K562 (cell line): ENCODE measurements at regions not wholly inside any gene's neighbourhood (a gene's known extent, or its start where the extent isn't known, plus 50 kb on each side); places are given as distances from the start of the nearest gene placed in this dataset.

Source experiments
- CUX1 ChIP-seq: fragments of 200-800 bp; sonication (Bioruptor generic); IDR thresholded peaks from 2 replicates; pipeline ENCODE4 v1.6.1; 2016; ENCODE audit warnings: missing genetic modification characterization, missing compliant biosample characterization
- HEY1 ChIP-seq: fragments of 250-450 bp; sonication (Bioruptor Pico); IDR thresholded peaks from 2 replicates; pipeline ENCODE4 v1.5.0; 2020; ENCODE audit warnings: mild to moderate bottlenecking, moderate library complexity, borderline replicate concordance
- MLX ChIP-seq, 2 experiments: fragments of 450-650 bp in 1 of 2; sonication (generic) in 1 of 2; formaldehyde crosslinking; conservative IDR thresholded peaks; 2 replicates each; pipeline versions ENCODE4 v1.4.0 to v1.8.1; 2020 to 2022; ENCODE audit warnings: mild to moderate bottlenecking in 1 of 2, missing genetic modification reagents in 1 of 2
- SLC30A9 ChIP-seq: fragments of 250-450 bp; sonication (Bioruptor Pico); IDR thresholded peaks from 2 replicates; pipeline ENCODE4 v1.8.0; 2022; ENCODE audit warnings: mild to moderate bottlenecking, moderate library complexity
- SMAD1 ChIP-seq: fragments of 150-350 bp; IDR thresholded peaks from 2 replicates; pipeline ENCODE4 v1.6.1; 2014; ENCODE audit warnings: low read length, low read depth; ENCODE audit not compliant: partially characterized antibody
- SP1 ChIP-seq: sonication (generic); formaldehyde crosslinking; IDR thresholded peaks from 2 replicates; pipeline ENCODE4 v1.8.1; 2022; ENCODE audit warnings: mild to moderate bottlenecking, missing genetic modification reagents
- XRCC5 ChIP-seq: fragments of 200-400 bp; formaldehyde crosslinking; IDR thresholded peaks from 2 replicates; pipeline ENCODE4 v1.6.1; 2017; ENCODE audit warnings: low read depth, mild to moderate bottlenecking, low read length
- ZC3H4 ChIP-seq: sonication (generic); formaldehyde crosslinking; IDR thresholded peaks from 2 replicates; pipeline ENCODE4 v1.9.0; 2021; ENCODE audit warnings: missing genetic modification reagents, borderline replicate concordance
- ZNF121 ChIP-seq: sonication (generic); formaldehyde crosslinking; conservative IDR thresholded peaks from 2 replicates; pipeline ENCODE4 v1.8.0; 2022; ENCODE audit warnings: missing genetic modification reagents
- ZNF134 ChIP-seq: fragments of 250-450 bp; sonication (Bioruptor Pico); conservative IDR thresholded peaks from 2 replicates; pipeline ENCODE4 v1.4.0; 2020

- TF ChIP-seq CUX1 (CRISPR knock-in tag) (no peak), SP1 (CRISPR knock-in tag) (no peak), ZNF134 (no peak), MLX (CRISPR knock-in tag; conservative IDR thresholded peaks at IDR 0.05) (no peak), HEY1 (CRISPR knock-in tag) (no peak), XRCC5 (no peak), ZNF121 (CRISPR knock-in tag) (no peak), ZC3H4 (CRISPR knock-in tag) (no peak), SLC30A9 (CRISPR knock-in tag) (no peak), SMAD1 (no peak)
These were observed 214.5 kb upstream of the SFRP2 start (continued) for GRCh38 chr4:154003378-154003777.
